HG03025 (cell line): ENCODE measurements at regions not wholly inside any gene's neighbourhood (a gene's known extent, or its start where the extent isn't known, plus 50 kb on each side); places are given as distances from the start of the nearest gene placed in this dataset.
"Not testable (repeated sequence)": the region's sequence is repeated elsewhere in the genome, so short reads cannot be mapped to it uniquely, and the experiment has no call there.

Source experiments
- ATAC-seq: cut with Tn5 transposase; IDR thresholded peaks from one replicate; pipeline ENCODE4 v1.9.1; 2021; ENCODE audit warnings: mild to moderate bottlenecking, moderate library complexity; ENCODE audit not compliant: unreplicated experiment, low FRiP score

DNA sequence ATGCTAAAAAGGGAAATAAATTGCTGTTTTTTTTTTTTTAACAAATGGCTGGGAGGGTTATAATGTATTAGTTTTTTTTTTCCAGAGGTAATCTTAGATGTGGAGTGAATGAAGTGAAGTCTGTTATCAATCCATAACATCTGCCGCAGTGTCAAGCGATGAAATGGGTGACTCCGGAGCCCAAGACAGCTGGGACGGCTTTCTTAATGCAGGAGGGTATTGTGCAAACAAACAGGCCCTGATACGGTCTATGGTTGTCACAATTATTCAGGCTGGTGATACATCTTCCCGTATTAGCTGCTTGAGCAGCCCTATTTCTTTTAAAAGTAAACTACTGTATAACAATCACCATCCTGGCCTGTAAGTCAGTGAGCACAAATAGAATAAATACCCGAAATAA lies 1231.2 kb downstream of the GATA3 start:
- no peak for ATAC-seq

DNA sequence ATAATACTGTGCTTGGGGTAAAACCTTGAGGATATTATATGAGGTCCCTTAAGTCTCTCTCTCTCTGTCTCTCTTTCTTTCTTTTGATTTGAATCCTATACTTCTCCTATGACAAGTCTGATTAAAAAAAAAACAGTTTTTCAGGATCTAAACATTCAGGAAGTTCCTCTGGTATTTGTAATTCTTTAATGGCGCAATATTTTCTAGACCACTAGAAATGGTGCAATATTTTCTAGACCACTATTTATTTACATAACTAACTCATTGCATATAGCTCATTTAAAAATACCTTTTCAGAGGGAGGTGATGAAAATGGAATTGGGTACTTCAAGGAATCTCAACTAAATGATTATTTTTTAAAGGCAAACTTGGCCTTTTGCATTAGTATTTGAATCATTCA lies 1235.3 kb downstream of the GATA3 start:
- ATAC-seq = no peak

DNA sequence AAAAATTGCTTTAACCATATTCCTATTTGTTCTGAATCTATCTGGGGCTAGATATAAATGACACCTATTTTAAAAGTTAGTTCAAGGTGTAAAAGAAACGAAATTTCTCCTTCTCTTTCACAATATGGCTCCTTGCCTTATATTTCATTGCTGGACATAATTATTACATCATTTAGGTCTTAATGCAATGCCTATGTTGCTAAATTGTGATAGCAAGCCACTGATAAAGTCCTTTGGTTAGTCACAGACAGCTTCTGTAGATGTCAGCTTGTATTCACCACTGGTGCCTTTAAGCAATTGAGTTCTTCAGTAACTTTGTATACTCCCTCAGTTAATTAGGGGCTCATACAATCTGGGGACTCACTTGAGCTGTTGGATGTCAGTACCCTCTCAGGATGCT lies 1236.6 kb downstream of the GATA3 start:
- ATAC-seq = no peak

- ATAC-seq = no peak
Observed at GRCh38 chr10:9294132-9294663, 1239.7 kb downstream of the GATA3 start.

- no peak for ATAC-seq
Observed at GRCh38 chr10:9294865-9295264, 1240.4 kb downstream of the GATA3 start.

GRCh38 chr10:9296190-9296589 lies 1241.7 kb downstream of the GATA3 start:
- ATAC-seq = no peak

- no peak for ATAC-seq
Observed at GRCh38 chr10:9297580-9297979, 1243.1 kb downstream of the GATA3 start.

GRCh38 chr10:9299966-9300365 lies 1245.5 kb downstream of the GATA3 start:
- no peak for ATAC-seq

GRCh38 chr10:9301148-9301547 lies 1246.7 kb downstream of the GATA3 start:
- ATAC-seq = no peak

DNA sequence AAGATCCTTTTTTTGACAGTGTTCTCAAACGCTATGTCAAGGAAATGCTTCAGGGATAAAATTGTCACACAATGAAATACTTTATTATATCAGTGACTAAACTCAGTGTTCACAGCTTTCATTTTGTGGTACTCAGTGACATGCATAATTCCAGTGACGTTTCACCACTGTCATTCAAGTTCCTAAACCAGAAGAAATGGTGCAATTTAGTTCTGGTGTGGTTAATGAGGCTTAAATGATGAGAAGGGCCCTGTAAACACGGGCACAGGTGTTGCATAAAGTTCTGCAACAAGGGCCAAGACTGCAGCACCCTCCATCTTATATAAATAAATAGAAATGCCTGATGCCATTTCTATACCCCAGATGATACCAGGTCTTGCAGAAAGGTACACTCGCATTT lies 1247.1 kb downstream of the GATA3 start:
- ATAC-seq = no peak

- ATAC-seq = no peak
Observed at GRCh38 chr10:9302140-9302746, 1247.8 kb downstream of the GATA3 start.

- ATAC-seq = no peak
Observed at GRCh38 chr10:9305018-9305655, 1250.6 kb downstream of the GATA3 start.

DNA sequence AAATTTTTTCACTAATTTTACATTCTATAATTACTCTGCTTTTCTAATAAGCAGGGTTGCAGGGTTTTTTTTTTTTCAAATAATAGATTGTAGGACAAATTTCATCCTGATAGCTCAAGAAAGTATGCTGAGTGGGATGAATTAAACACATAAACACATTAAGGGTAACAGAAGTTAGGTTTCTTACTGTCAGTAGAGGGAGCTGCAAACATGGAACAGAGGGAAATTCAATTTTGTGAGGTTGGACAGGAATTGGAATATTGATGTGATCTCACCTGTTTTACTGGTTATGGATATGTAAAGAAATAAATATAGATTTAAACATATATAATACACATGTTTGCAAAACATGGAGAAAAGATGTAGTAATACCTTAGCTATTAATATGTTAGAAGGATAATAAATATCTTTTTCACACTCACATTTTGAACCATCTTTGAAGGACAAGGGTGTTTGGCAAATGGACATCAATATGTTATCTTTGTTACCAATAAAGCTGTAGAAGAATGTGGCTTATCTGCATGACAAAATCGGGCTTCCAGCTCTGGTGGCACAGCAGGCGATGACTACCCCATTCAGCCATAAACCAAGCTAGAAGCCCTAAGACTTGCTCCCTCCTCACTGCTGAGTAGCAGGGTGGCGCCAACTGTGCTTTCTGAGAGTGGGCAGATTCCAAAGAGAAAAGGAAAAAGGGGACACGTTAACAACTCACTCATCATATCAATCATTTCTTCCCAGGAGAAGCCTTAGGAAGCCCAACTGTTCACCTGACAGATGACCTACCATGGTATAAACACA lies 1257.4 kb downstream of the GATA3 start:
- no peak for ATAC-seq

GRCh38 chr10:9315292-9315691 lies 1260.8 kb downstream of the GATA3 start:
- no peak for ATAC-seq

GRCh38 chr10:9331583-9332008 lies 1277.1 kb downstream of the GATA3 start:
- no peak for ATAC-seq

DNA sequence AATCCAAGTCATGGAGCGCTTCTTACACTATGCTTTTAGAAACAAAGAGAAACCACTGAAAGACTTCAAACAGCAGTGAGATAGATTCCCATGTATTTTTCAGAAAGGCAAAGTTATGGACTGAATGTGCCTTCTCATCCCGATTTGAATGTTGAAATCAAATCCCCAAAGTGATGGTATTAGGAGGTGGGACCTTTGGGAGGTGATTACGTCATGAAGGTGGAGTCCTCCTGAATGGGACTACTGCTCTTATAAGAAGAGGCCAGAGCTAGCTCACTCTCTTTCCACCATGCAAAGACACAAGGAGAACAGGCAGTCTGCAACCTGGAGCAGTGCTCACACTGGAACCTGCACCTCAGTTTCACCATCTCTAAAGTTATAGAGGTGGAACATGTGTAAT lies 1279.8 kb downstream of the GATA3 start:
- ATAC-seq = no peak

DNA sequence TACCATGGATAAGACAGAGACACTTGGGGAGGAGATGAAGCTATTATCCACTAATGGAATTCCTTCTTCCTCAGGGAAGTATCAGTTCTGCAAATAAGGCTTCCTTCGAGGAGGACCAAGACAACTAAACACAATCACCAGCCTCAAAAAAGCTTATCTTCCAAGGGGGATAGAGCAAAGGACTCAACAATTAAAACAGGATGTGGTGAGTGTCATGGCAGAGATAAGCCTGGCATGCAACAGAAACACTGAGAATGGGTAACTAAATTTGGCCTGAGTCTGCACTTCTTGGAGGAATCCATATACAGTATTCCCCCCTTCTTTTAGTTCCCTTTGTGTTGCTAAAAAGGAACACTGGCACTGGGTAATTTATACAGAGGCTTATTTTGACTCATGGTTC lies 1285.2 kb downstream of the GATA3 start:
- ATAC-seq = no peak

DNA sequence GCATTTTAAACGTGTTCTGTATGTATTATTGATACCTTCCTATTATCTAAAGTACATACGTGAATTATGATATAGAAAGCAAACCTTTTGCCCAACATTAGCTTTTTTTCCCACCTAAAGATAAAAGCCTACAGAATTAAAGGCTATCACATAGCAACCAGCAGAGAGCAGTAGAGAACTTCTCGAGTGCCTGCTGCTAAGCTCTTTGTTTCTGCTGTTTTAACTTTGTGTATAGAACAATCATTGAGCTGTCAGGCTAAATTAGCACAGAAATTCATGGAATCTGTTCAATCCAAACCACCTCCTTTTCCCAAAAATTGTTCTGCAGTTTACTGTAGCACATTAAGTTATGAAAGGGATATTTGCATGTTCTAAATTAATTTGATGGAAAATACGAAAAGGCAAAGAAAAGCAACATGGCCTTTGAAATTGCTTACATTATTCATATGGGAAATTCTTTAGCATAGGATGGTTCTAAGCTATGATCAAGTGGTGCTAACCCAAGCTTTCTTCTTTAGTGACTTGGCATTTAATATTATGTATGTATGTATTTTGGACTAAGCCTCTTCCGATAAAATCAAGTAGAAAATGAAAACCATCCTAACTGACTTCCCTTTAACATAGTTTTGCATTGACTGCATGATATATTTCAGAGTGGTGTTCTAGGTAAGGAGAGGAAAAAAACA lies 1288.5 kb downstream of the GATA3 start:
- no peak for ATAC-seq

DNA sequence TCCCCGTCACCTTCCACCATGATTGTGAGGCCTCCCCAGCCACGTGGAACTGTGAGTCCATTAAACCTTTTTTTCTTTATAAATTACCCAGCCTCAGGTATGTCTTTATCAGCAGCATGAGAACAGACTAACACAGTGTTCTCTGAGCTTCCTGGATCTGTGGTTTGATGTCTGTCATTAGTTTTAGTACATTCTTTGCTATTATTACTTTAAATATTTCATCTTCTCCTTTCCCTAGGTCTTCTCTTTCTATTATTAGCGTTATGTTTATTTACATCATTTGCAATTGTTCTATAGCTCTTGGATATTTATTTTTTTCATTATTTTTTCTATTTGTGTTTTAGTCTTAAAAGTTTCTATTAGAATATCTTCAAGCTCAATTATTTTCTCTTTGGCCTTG lies 1293.4 kb downstream of the GATA3 start:
- not testable (repeated sequence) for ATAC-seq

- no peak for ATAC-seq
Observed at GRCh38 chr10:9357471-9357870, 1303.0 kb downstream of the GATA3 start.

DNA sequence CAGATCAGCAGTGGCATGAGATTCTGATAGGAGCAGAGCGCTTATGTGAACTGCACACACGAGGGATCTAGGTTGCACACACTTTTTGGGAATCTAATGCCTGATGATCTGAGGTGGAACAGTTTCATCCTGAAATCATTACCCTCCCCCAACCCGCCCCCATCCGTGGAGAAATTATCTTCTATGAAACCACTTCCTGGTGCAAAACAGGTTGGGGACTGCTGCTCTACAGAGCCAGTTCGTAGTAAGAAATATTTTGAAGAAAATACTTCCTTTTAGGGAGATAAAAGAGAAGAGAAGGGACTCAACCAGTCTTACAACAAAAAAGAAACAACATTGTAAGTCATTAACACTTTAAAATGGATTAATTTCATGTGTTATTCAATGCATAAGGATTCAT lies 1308.2 kb downstream of the GATA3 start:
- no peak for ATAC-seq
